Iris pigment epithelial cell (primary cell): ENCODE measurements at regions not wholly inside any gene's neighbourhood (a gene's known extent, or its start where the extent isn't known, plus 50 kb on each side); places are given as distances from the start of the nearest gene placed in this dataset.

Experiments used
- DNase-seq: peaks from one replicate; pipeline ENCODE4 v3.0.0-alpha.2; 2011; ENCODE audit warnings: low read depth

- DNase-seq, result no peak
These were observed 177.9 kb downstream of the BLID start for GRCh38 chr11:121938076-121938475.

- peak; percentile 74 for DNase-seq
These were observed 179.1 kb downstream of the BLID start for GRCh38 chr11:121936781-121937447.

- peak; percentile 46 for DNase-seq
These were observed 179.6 kb downstream of the BLID start for GRCh38 chr11:121936370-121936769.

GRCh38 chr11:121933694-121934093 lies 182.3 kb downstream of the BLID start:
- peak; percentile 38 for DNase-seq

- no peak for DNase-seq
These were observed 182.7 kb downstream of the BLID start for GRCh38 chr11:121933294-121933693.

- no peak for DNase-seq
These were observed 183.3 kb downstream of the BLID start for GRCh38 chr11:121932646-121933185.

- peak; percentile 11 for DNase-seq
These were observed 184.2 kb downstream of the BLID start for GRCh38 chr11:121931748-121932352.

- DNase-seq, result no peak
These were observed 184.9 kb downstream of the BLID start for GRCh38 chr11:121931121-121931520.

- DNase-seq, result peak; percentile 24
These were observed 185.7 kb downstream of the BLID start for GRCh38 chr11:121930004-121930965.

GRCh38 chr11:121929581-121929980 lies 186.4 kb downstream of the BLID start:
- DNase-seq, result peak; percentile 46

- no peak for DNase-seq
These were observed 187.1 kb downstream of the BLID start for GRCh38 chr11:121928597-121929580.

GRCh38 chr11:121927789-121928188 lies 188.2 kb downstream of the BLID start:
- DNase-seq, result no peak

- no peak for DNase-seq
These were observed 188.8 kb downstream of the BLID start for GRCh38 chr11:121927097-121927785.

GRCh38 chr11:121924191-121924590 lies 191.8 kb downstream of the BLID start:
- no peak for DNase-seq

- DNase-seq, result no peak
These were observed 198.5 kb downstream of the BLID start for GRCh38 chr11:121917482-121917881.

- DNase-seq, result no peak
These were observed 201.4 kb downstream of the BLID start for GRCh38 chr11:121914508-121915059.

GRCh38 chr11:121909596-121909995 lies 206.4 kb downstream of the BLID start:
- DNase-seq, result no peak

- DNase-seq, result no peak
These were observed 208.6 kb downstream of the BLID start for GRCh38 chr11:121907379-121907778.

GRCh38 chr11:121904148-121904547 lies 211.9 kb downstream of the BLID start:
- DNase-seq, result no peak

- DNase-seq, result no peak
These were observed 214.1 kb downstream of the BLID start for GRCh38 chr11:121901886-121902285.
